Retinal pigment epithelial cell (primary cell): ENCODE measurements at regions not wholly inside any gene's neighbourhood (a gene's known extent, or its start where the extent isn't known, plus 50 kb on each side); places are given as distances from the start of the nearest gene placed in this dataset.

Experiments
- DNase-seq: peaks from one replicate; pipeline ENCODE4 v3.0.0-alpha.2; 2010; ENCODE audit warnings: low read depth
- H3K4me3 ChIP-seq: 2 replicates; pipeline ENCODE4 v1.5.1; 2011; ENCODE audit warnings: mild to moderate bottlenecking, low read length, control low read depth, moderate library complexity
- CTCF ChIP-seq: conservative IDR thresholded peaks from 2 replicates; pipeline ENCODE4 v1.5.1; 2011; ENCODE audit warnings: low read depth, low read length, control low read depth, inconsistent platforms

GRCh38 chr13:80215368-80215767 lies 125.6 kb downstream of the SPRY2 start:
- no peak for DNase-seq
- TF ChIP-seq CTCF = no peak
- no peak overlapping the region for H3K4me3 ChIP-seq

- DNase-seq = no peak
- no peak for TF ChIP-seq CTCF
- no peak overlapping the region for H3K4me3 ChIP-seq
These were observed 126.4 kb downstream of the SPRY2 start for GRCh38 chr13:80214521-80214991.

- no peak overlapping the region for H3K4me3 ChIP-seq
- no peak for DNase-seq
- TF ChIP-seq CTCF = no peak
These were observed 126.9 kb downstream of the SPRY2 start for GRCh38 chr13:80214050-80214449.

- no peak for TF ChIP-seq CTCF
- no peak for DNase-seq
- no peak overlapping the region for H3K4me3 ChIP-seq
These were observed 127.7 kb downstream of the SPRY2 start for GRCh38 chr13:80213201-80213600.

GRCh38 chr13:80211566-80211965 lies 129.4 kb downstream of the SPRY2 start:
- DNase-seq = no peak
- TF ChIP-seq CTCF = no peak

GRCh38 chr13:80204642-80205041 lies 136.3 kb downstream of the SPRY2 start:
- H3K4me3 ChIP-seq = no peak overlapping the region
- no peak for TF ChIP-seq CTCF
- no peak for DNase-seq

More at GRCh38 chr13:80211566-80211965, 129.4 kb downstream of the SPRY2 start:
- H3K4me3 ChIP-seq = no peak overlapping the region

- no peak for TF ChIP-seq CTCF
- no peak for DNase-seq
- no peak overlapping the region for H3K4me3 ChIP-seq
These were observed 137.4 kb downstream of the SPRY2 start for GRCh38 chr13:80203496-80203895.
